ENCODE measurements at regions not wholly inside any gene's neighbourhood (a gene's known extent, or its start where the extent isn't known, plus 50 kb on each side); places are given as distances from the start of the nearest gene placed in this dataset.

DNA sequence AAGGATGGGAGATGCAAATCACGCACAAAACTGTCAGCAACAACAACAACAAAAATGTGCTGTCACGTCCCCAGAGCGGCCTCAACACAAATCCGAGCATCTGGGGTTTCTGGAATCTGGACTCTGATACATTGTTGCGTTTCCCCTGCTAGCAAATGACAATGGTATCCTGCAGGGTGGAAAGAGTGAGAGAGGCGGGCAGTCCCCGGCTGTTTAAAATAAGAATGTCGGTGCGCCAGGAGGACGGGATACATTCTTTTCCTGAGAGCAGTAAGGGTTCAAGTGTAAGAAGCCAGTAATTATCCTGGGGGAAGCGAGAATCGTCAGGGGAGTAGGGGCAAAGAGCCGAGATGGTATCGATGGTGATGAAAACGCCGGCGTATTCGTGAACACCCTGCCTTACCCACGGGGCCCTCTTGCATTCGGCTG, 310.2 kb downstream of the ASMT start:
- TF ChIP-seq, protein P1, sequence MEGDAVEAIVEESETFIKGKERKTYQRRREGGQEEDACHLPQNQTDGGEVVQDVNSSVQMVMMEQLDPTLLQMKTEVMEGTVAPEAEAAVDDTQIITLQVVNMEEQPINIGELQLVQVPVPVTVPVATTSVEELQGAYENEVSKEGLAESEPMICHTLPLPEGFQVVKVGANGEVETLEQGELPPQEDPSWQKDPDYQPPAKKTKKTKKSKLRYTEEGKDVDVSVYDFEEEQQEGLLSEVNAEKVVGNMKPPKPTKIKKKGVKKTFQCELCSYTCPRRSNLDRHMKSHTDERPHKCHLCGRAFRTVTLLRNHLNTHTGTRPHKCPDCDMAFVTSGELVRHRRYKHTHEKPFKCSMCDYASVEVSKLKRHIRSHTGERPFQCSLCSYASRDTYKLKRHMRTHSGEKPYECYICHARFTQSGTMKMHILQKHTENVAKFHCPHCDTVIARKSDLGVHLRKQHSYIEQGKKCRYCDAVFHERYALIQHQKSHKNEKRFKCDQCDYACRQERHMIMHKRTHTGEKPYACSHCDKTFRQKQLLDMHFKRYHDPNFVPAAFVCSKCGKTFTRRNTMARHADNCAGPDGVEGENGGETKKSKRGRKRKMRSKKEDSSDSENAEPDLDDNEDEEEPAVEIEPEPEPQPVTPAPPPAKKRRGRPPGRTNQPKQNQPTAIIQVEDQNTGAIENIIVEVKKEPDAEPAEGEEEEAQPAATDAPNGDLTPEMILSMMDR (IDR thresholded peaks at IDR 0.05): no peak
- TF ChIP-seq EZH2 (IDR thresholded peaks at IDR 0.05; ENCODE audit: borderline replicate concordance, insufficient read depth, low read depth, low read length, poor library complexity, severe bottlenecking): no peak
